Testis (tissue), 2 donors: ENCODE measurements at regions not wholly inside any gene's neighbourhood (a gene's known extent, or its start where the extent isn't known, plus 50 kb on each side); places are given as distances from the start of the nearest gene placed in this dataset.

Experiments used
- DNase-seq: peaks from one replicate; pipeline ENCODE4 v3.0.0-alpha.2; 2019
- H3K27ac ChIP-seq, 2 donors: fragments of 200-600 bp; sonication (generic); one replicate each; pipeline ENCODE4 v1.5.1; 2019
- H3K27me3 ChIP-seq: fragments of 200-600 bp; sonication (generic); one replicate; pipeline ENCODE4 v1.5.1; 2019
- H3K36me3 ChIP-seq: fragments of 200-600 bp; sonication (generic); one replicate; pipeline ENCODE4 v1.5.1; 2017; ENCODE audit warnings: low read depth; ENCODE audit errors: missing control alignments
- H3K4me1 ChIP-seq: fragments of 200-600 bp; sonication (generic); one replicate; pipeline ENCODE4 v1.5.1; 2019
- H3K4me3 ChIP-seq, 2 donors: fragments of 200-600 bp; sonication (generic); one replicate each; pipeline ENCODE4 v1.5.1; 2017 to 2019
- H3K9me3 ChIP-seq: fragments of 200-600 bp; sonication (generic); one replicate; pipeline ENCODE4 v1.5.1; 2017
- POLR2A ChIP-seq: fragments of 450-650 bp; IDR thresholded peaks from one replicate; pipeline ENCODE4 v1.6.1; 2017; ENCODE audit warnings: antibody characterized with exemption, mild to moderate bottlenecking, moderate library complexity
- WGBS, 2 donors: methylation state at CpG; one replicate each; pipeline ENCODE4 v1.1.5; 2018; 5-methylcytosine and 5-hydroxymethylcytosine counted together
- intact Hi-C: fragments of 100-400 bp; cut with DNase I; formaldehyde crosslinking; loops from one replicate; pipeline ENCODE4 v1.15.1; 2023; ENCODE audit warnings: low total_unique reads
- TF ChIP-seq, protein P1 (sequence below), 3 experiments: fragments of 450-650 bp in 2 of 3; fragments of 200-600 bp in 1 of 3; sonication (generic) in 1 of 3; IDR thresholded peaks; one replicate each; pipeline ENCODE4 v1.5.1; 2016 to 2019; ENCODE audit warnings: antibody characterized with exemption in 3 of 3, mild to moderate bottlenecking in 2 of 3, moderate library complexity in 1 of 3

DNA sequence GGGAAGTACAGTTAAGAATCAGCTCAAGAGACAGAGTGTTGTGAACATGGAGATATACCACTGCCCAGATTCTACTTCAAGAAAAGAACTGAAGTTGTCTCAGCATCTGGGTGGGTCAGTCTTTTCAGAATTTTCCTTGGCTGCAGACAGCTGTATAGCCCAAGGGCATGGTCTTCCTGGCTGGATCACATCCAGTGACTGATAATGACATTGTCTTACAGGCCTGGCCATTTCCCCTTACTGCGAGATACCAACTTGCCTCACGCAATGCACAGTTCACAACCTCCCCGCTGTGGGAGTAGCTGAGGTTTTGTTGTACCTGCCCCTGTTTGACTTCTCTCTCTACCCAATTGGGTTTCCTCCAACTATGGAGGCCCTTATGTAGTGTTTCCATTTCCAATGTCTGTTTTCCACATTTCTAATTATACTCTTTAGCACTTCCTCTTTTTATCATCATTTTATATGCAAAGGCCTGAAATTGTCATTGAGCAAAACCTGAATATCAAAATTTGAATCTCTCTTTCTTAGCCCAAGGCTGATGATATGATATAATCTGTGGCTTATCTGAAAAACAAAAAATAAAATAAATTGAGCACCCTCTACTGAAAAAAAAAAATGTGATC, 209.1 kb downstream of the NAF1 start:
- Histone ChIP-seq H3K9me3 (no peaks in the 10 kb centered on the region), H3K4me1 (no peaks in the 10 kb centered on the region), H3K27ac (no peak overlapping the region), H3K36me3 (no peaks in the 10 kb centered on the region), H3K27me3 (no peaks in the 10 kb centered on the region), H3K4me3 (no peak overlapping the region)
- 83 to 90% methylated on average over 3 of the region's 3 CpGs for WGBS, 2 donors
- no peak for DNase-seq
- intact Hi-C loops, result no loop called here
- TF ChIP-seq POLR2A, result no peak
- TF ChIP-seq, protein P1, sequence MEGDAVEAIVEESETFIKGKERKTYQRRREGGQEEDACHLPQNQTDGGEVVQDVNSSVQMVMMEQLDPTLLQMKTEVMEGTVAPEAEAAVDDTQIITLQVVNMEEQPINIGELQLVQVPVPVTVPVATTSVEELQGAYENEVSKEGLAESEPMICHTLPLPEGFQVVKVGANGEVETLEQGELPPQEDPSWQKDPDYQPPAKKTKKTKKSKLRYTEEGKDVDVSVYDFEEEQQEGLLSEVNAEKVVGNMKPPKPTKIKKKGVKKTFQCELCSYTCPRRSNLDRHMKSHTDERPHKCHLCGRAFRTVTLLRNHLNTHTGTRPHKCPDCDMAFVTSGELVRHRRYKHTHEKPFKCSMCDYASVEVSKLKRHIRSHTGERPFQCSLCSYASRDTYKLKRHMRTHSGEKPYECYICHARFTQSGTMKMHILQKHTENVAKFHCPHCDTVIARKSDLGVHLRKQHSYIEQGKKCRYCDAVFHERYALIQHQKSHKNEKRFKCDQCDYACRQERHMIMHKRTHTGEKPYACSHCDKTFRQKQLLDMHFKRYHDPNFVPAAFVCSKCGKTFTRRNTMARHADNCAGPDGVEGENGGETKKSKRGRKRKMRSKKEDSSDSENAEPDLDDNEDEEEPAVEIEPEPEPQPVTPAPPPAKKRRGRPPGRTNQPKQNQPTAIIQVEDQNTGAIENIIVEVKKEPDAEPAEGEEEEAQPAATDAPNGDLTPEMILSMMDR (IDR thresholded peaks at IDR 0.05), result no peak

DNA sequence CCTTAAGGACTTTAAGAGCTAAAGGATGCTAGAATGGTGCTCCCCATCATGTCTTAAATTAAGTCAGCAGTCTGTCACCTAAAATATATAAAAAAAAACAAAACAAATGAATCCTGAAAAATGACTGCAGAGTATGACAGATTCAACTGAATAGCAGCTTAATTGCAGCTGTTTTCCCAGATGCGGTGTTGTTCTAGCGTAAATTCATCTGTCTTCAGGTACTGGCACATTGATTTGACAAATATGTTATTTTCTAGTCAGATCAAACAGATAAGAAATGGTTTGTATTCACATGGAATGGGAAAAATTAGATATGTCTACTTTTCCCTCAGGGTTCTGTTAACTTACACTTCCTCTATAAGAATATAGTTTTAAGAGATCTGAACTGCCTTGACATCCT, 211.7 kb downstream of the NAF1 start:
- Histone ChIP-seq H3K4me3 (no peak overlapping the region), H3K9me3 (no peaks in the 10 kb centered on the region), H3K4me1 (no peaks in the 10 kb centered on the region), H3K36me3 (no peaks in the 10 kb centered on the region), H3K27ac (no peak overlapping the region), H3K27me3 (no peaks in the 10 kb centered on the region)
- TF ChIP-seq, protein P1 (IDR thresholded peaks at IDR 0.05), result no peak
- TF ChIP-seq POLR2A, result no peak
- WGBS, 2 donors, result 73 to 85% methylated on average over 2 of the region's 2 CpGs
- no peak for DNase-seq
- intact Hi-C loops, result no loop called here

DNA sequence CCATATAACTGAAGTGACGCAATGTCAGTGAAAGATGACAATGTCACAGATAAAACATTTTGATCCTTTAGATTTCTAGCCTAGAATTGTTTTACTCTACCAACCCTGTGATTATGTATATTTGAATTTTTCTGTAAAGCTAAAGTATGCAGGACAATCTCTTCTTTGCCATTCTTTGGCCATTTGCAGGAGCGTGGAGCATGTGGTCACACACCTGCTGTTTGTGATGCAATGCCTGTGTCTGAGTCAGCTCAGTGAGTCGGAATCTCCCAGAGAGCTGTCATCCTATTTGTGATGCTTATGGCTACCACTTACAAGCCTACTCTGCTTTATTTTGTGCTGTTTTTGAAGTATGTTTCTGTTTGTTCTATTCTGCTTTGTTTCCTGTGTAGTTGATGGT, 214.5 kb downstream of the NAF1 start:
- H3K9me3 ChIP-seq, result no peaks in the 10 kb centered on the region
- 89 to 91% methylated on average over 3 of the region's 3 CpGs for WGBS, 2 donors
- no peak for TF ChIP-seq POLR2A
- TF ChIP-seq, protein P1 (IDR thresholded peaks at IDR 0.05), result no peak
- no peak for DNase-seq
- H3K27ac ChIP-seq, result no peak overlapping the region
- H3K27me3 ChIP-seq, result no peaks in the 10 kb centered on the region
- intact Hi-C loops, result no loop called here
- H3K36me3 ChIP-seq, result no peaks in the 10 kb centered on the region
- no peak overlapping the region for H3K4me3 ChIP-seq
- H3K4me1 ChIP-seq, result no peaks in the 10 kb centered on the region

DNA sequence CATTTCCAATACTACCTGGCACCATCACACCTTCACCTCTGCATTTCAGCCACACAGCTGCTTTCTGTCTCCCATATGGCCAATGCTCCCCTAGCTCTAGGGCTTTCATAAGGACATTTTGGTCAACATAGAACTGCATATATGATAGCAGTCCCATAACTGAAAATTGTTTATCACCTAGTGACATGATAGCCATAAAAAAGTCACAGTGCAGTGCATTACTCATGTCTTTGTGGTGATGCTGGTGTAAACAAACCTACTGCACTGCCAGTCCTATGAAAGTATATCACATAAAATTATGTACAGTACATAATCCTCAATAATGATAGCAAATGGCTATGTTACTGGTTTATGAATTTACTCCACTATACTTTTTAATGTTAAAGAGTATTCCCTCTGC, 221.0 kb downstream of the NAF1 start:
- no peaks in the 10 kb centered on the region for H3K27me3 ChIP-seq
- TF ChIP-seq, protein P1 (IDR thresholded peaks at IDR 0.05), result no peak
- no peak for TF ChIP-seq POLR2A
- intact Hi-C loops, result no loop called here
- no peak overlapping the region for H3K27ac ChIP-seq
- H3K9me3 ChIP-seq, result no peaks in the 10 kb centered on the region
- DNase-seq, result no peak
- no peaks in the 10 kb centered on the region for H3K4me1 ChIP-seq
- H3K36me3 ChIP-seq, result no peaks in the 10 kb centered on the region
- H3K4me3 ChIP-seq, result no peak overlapping the region

DNA sequence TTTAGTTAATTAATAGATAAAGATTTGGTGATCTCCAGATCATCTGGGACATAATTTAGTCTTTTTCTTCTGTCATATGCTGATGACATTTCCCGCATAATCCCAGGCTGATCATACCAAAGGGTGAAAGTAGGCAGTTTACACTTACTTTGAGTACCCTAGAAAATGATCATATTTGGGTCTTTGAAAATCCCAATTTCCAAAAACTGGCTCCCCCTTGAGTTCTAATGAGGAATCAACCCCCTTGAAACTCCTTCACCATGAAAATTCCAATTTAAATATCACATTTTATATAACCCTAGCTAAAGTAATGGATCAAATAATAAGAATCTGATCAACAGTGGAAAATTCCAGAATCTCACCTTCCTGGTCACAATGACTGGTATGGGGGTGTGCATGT, 223.4 kb downstream of the NAF1 start:
- Histone ChIP-seq H3K4me1 (no peaks in the 10 kb centered on the region), H3K9me3 (no peaks in the 10 kb centered on the region), H3K36me3 (no peaks in the 10 kb centered on the region), H3K27ac (no peak overlapping the region), H3K27me3 (no peaks in the 10 kb centered on the region), H3K4me3 (no peak overlapping the region)
- WGBS, 2 donors, result 0 to 85% methylated on average over 1 of the region's 1 CpG
- intact Hi-C loops, result no loop called here
- no peak for TF ChIP-seq POLR2A
- TF ChIP-seq, protein P1 (IDR thresholded peaks at IDR 0.05), result no peak
- DNase-seq, result no peak
